CD14-positive monocyte (primary cell): ENCODE measurements at regions not wholly inside any gene's neighbourhood (a gene's known extent, or its start where the extent isn't known, plus 50 kb on each side); places are given as distances from the start of the nearest gene placed in this dataset.

Experiments used
- DNase-seq, 3 donors: peaks; one replicate each; pipeline ENCODE4 v3.0.0-alpha.2; 2011 to 2022
- H2AFZ ChIP-seq: 2 replicates; pipeline ENCODE4 v1.6.0; 2012; ENCODE audit warnings: mild to moderate bottlenecking, low read depth, low read length, inconsistent platforms; ENCODE audit not compliant: insufficient read depth, poor library complexity, severe bottlenecking
- H3K27ac ChIP-seq, 2 donors: 1 replicate in 1 of 2; 2 replicates in 1 of 2; pipeline ENCODE4 v1.5.1; 2012 to 2013; ENCODE audit warnings: low read length in 2 of 2, control low read depth in 1 of 2, inconsistent platforms in 1 of 2, low read depth in 1 of 2, mild to moderate bottlenecking in 1 of 2
- H3K27me3 ChIP-seq, 2 donors: one replicate each; pipeline versions ENCODE4 v1.6.0 to v1.6.1; 2011 to 2013; ENCODE audit warnings: low read length in 2 of 2; ENCODE audit not compliant: control insufficient read depth in 2 of 2, insufficient read depth in 2 of 2
- H3K36me3 ChIP-seq, 2 donors: replicated peaks in 1 of 2; 1 replicate in 1 of 2; 2 replicates in 1 of 2; pipeline versions ENCODE4 v1.5.1 to v1.6.1; 2012 to 2013; ENCODE audit warnings: low read length in 2 of 2, control low read depth in 1 of 2, inconsistent platforms in 1 of 2, mild to moderate bottlenecking in 1 of 2; ENCODE audit not compliant: insufficient read depth in 2 of 2, control insufficient read depth in 1 of 2
- H3K4me1 ChIP-seq, 2 donors: 1 replicate in 1 of 2; 2 replicates in 1 of 2; pipeline versions ENCODE4 v1.5.1 to v1.6.1; 2012 to 2013; ENCODE audit warnings: low read length in 2 of 2, control low read depth in 1 of 2, inconsistent platforms in 1 of 2, mild to moderate bottlenecking in 1 of 2, moderate library complexity in 1 of 2; ENCODE audit not compliant: insufficient read depth in 2 of 2, control insufficient read depth in 1 of 2
- H3K4me2 ChIP-seq: replicated peaks from 2 replicates; pipeline ENCODE3; 2012; ENCODE audit warnings: low read length, moderate library complexity, mild to moderate bottlenecking; ENCODE audit not compliant: poor library complexity, severe bottlenecking; ENCODE audit errors: extremely low read depth
- H3K4me3 ChIP-seq, 3 experiments: fragments of 200-600 bp in 1 of 3; sonication (generic) in 1 of 3; replicated peaks in 1 of 3; 1 replicate in 2 of 3; 2 replicates in 1 of 3; pipeline ENCODE4 v1.5.1; 2011 to 2013; ENCODE audit warnings: low read length in 3 of 3, mild to moderate bottlenecking in 3 of 3, control low read depth in 2 of 3, low read depth in 2 of 3, inconsistent platforms in 1 of 3, moderate library complexity in 1 of 3
- H3K79me2 ChIP-seq: 2 replicates; pipeline ENCODE4 v1.6.0; 2012; ENCODE audit warnings: mild to moderate bottlenecking, control low read depth, inconsistent platforms, low read length, moderate library complexity; ENCODE audit not compliant: insufficient read depth
- H3K9ac ChIP-seq: 2 replicates; pipeline ENCODE4 v1.6.0; 2017; ENCODE audit warnings: low read length, mild to moderate bottlenecking; ENCODE audit not compliant: insufficient read depth, poor library complexity, severe bottlenecking
- H3K9me3 ChIP-seq, 2 donors: replicated peaks in 1 of 2; 1 replicate in 1 of 2; 2 replicates in 1 of 2; pipeline versions ENCODE4 v1.5.1 to v1.6.1; 2012 to 2013; ENCODE audit warnings: low read length in 2 of 2, control low read depth in 1 of 2; ENCODE audit not compliant: control insufficient read depth in 1 of 2, insufficient read depth in 1 of 2
- H4K20me1 ChIP-seq: 2 replicates; pipeline ENCODE4 v1.6.0; 2012; ENCODE audit warnings: mild to moderate bottlenecking, low read length, control low read depth, moderate library complexity; ENCODE audit not compliant: insufficient read depth
- H3K27ac Mint-ChIP-seq, 7 donors: one replicate each; pipeline ENCODE4 v1.8.0; 2020; ENCODE audit warnings: mild to moderate bottlenecking in 7 of 7, mixed read lengths in 7 of 7, moderate library complexity in 6 of 7, inconsistent platforms in 2 of 7
- H3K27me3 Mint-ChIP-seq, 3 donors: one replicate each; pipeline ENCODE4 v1.8.0; 2021 to 2022; ENCODE audit warnings: low read depth in 3 of 3, mild to moderate bottlenecking in 3 of 3, mixed read lengths in 3 of 3, moderate library complexity in 3 of 3, inconsistent platforms in 1 of 3
- H3K36me3 Mint-ChIP-seq, 2 donors: one replicate each; pipeline ENCODE4 v1.8.0; 2020; ENCODE audit warnings: mixed read lengths in 2 of 2, inconsistent platforms in 1 of 2, mild to moderate bottlenecking in 1 of 2
- H3K4me1 Mint-ChIP-seq: one replicate; pipeline ENCODE4 v1.8.0; 2020; ENCODE audit warnings: mild to moderate bottlenecking, mixed read lengths
- H3K4me3 Mint-ChIP-seq, 2 donors: one replicate each; pipeline ENCODE4 v1.8.0; 2020; ENCODE audit warnings: mild to moderate bottlenecking in 2 of 2, mixed read lengths in 2 of 2, moderate library complexity in 1 of 2
- H3K9me3 Mint-ChIP-seq, 7 donors: one replicate each; pipeline ENCODE4 v1.8.0; 2020 to 2022; ENCODE audit warnings: mixed read lengths in 7 of 7, mild to moderate bottlenecking in 6 of 7, moderate library complexity in 6 of 7, inconsistent platforms in 2 of 7
- CTCF ChIP-seq: fragments of 200-600 bp; IDR thresholded peaks from one replicate; pipeline ENCODE4 v1.8.0; 2022; ENCODE audit warnings: antibody characterized with exemption, mild to moderate bottlenecking
- WGBS: methylation state at CpG from one replicate; pipeline ENCODE4 v1.1.5; 2013; ENCODE audit warnings: missing lambda C conversion rate; ENCODE audit not compliant: insufficient coverage; 5-methylcytosine and 5-hydroxymethylcytosine counted together
- intact Hi-C, 2 donors: fragments of 100-400 bp; cut with micrococcal nuclease; formaldehyde crosslinking; loops; one replicate each; pipeline versions ENCODE4 v1.15.0 to v1.15.1; 2023

GRCh38 chr2:226618875-226619605, 180.6 kb downstream of the IRS1 start:
- no peak for TF ChIP-seq CTCF
- H3K9ac ChIP-seq = no peak overlapping the region
- no peaks in the 10 kb centered on the region for H3K9me3 Mint-ChIP-seq
- no peak for DNase-seq
- WGBS = 100% methylated on average over 1 of the region's 2 CpGs
- no peaks in the 10 kb centered on the region for H3K27me3 ChIP-seq
- H3K36me3 Mint-ChIP-seq = no peaks in the 10 kb centered on the region
- H3K4me3 ChIP-seq = no peak overlapping the region
- H3K4me2 ChIP-seq = no peak overlapping the region
- H3K9me3 ChIP-seq = no peaks in the 10 kb centered on the region
- no peaks in the 10 kb centered on the region for H3K79me2 ChIP-seq
- H3K4me1 Mint-ChIP-seq = no peaks in the 10 kb centered on the region
- intact Hi-C loops = no loop called here
- H3K27ac Mint-ChIP-seq = peak overlapping the region in 1 of 7 donors; percentile 18
- H2AFZ ChIP-seq = no peak overlapping the region
- H4K20me1 ChIP-seq = no peaks in the 10 kb centered on the region
- H3K4me1 ChIP-seq = no peaks in the 10 kb centered on the region
- H3K27ac ChIP-seq = no peak overlapping the region
- no peak overlapping the region for H3K4me3 Mint-ChIP-seq
- H3K36me3 ChIP-seq = no peaks in the 10 kb centered on the region
- H3K27me3 Mint-ChIP-seq = peaks cover 0 to 6% (median 3%) of the 10 kb centered on the region in 3 donors

GRCh38 chr2:226618544-226618874, 181.1 kb downstream of the IRS1 start:
- peaks cover 0 to 6% (median 3%) of the 10 kb centered on the region in 3 donors for H3K27me3 Mint-ChIP-seq
- no peaks in the 10 kb centered on the region for H3K9me3 Mint-ChIP-seq
- Histone ChIP-seq H3K4me3 (no peak overlapping the region), H3K9ac (no peak overlapping the region), H2AFZ (no peak overlapping the region), H3K4me1 (no peaks in the 10 kb centered on the region), H3K79me2 (no peaks in the 10 kb centered on the region), H3K36me3 (no peaks in the 10 kb centered on the region), H3K9me3 (no peaks in the 10 kb centered on the region), H3K27ac (no peak overlapping the region), H3K27me3 (no peaks in the 10 kb centered on the region), H4K20me1 (no peaks in the 10 kb centered on the region), H3K4me2 (no peak overlapping the region)
- no peak overlapping the region for H3K27ac Mint-ChIP-seq
- 92% methylated on average over 4 of the region's 6 CpGs for WGBS
- no peaks in the 10 kb centered on the region for H3K36me3 Mint-ChIP-seq
- intact Hi-C loops = no loop called here
- H3K4me1 Mint-ChIP-seq = no peaks in the 10 kb centered on the region
- DNase-seq = no peak
- H3K4me3 Mint-ChIP-seq = no peak overlapping the region
- TF ChIP-seq CTCF = no peak
